Epithelial cell of proximal tubule (primary cell): ENCODE measurements at regions not wholly inside any gene's neighbourhood (a gene's known extent, or its start where the extent isn't known, plus 50 kb on each side); places are given as distances from the start of the nearest gene placed in this dataset.

Experiments used
- DNase-seq: peaks from one replicate; pipeline ENCODE4 v3.0.0-alpha.2; 2011; ENCODE audit warnings: low read depth
- H3K4me3 ChIP-seq: 2 replicates; pipeline ENCODE4 v1.5.1; 2011; ENCODE audit warnings: low read depth, mild to moderate bottlenecking, low read length
- CTCF ChIP-seq: conservative IDR thresholded peaks from 2 replicates; pipeline ENCODE4 v1.5.1; 2012; ENCODE audit warnings: low read depth, mild to moderate bottlenecking, low read length

- TF ChIP-seq CTCF: no peak
- no peak overlapping the region for H3K4me3 ChIP-seq
- no peak for DNase-seq
Measured at GRCh38 chr2:140011287-140011686, 1231.1 kb upstream of the NXPH2 start.

- no peak overlapping the region for H3K4me3 ChIP-seq
- DNase-seq: no peak
- TF ChIP-seq CTCF: no peak
Measured at GRCh38 chr2:140002110-140002509, 1221.9 kb upstream of the NXPH2 start.

GRCh38 chr2:139992711-139993345, 1212.6 kb upstream of the NXPH2 start:
- H3K4me3 ChIP-seq: no peak overlapping the region
- DNase-seq: no peak
- TF ChIP-seq CTCF: no peak

GRCh38 chr2:139992078-139992477, 1211.9 kb upstream of the NXPH2 start:
- no peak overlapping the region for H3K4me3 ChIP-seq
- no peak for TF ChIP-seq CTCF
- DNase-seq: no peak

GRCh38 chr2:139990646-139991335, 1210.6 kb upstream of the NXPH2 start:
- TF ChIP-seq CTCF: no peak
- DNase-seq: no peak
- H3K4me3 ChIP-seq: no peak overlapping the region

DNA sequence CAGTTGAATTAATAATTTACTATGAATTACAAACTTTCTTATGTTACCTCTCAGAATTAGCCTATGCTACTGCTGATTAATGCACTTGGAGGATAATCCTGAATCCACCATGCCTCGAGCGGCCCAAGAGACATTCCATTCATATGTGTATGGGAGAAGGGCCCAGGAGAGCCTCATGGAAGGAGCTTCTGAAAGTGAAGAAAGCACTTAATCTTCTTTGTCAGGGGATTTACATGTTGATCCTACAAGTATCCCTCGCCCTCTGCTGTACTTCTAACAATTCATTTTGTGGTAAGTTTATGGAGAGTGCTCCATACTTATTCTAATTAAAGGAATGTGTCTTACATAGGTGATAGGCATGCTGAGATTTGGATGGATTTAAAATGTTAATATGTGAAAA, 1189.1 kb upstream of the NXPH2 start:
- H3K4me3 ChIP-seq: no peak overlapping the region
- no peak for DNase-seq
- no peak for TF ChIP-seq CTCF

GRCh38 chr2:139968588-139968987, 1188.4 kb upstream of the NXPH2 start:
- DNase-seq: no peak
- TF ChIP-seq CTCF: no peak

More at GRCh38 chr2:139968588-139968987, 1188.4 kb upstream of the NXPH2 start:
- no peak overlapping the region for H3K4me3 ChIP-seq
